Chondrocyte (in vitro differentiated cells): ENCODE measurements at regions not wholly inside any gene's neighbourhood (a gene's known extent, or its start where the extent isn't known, plus 50 kb on each side); places are given as distances from the start of the nearest gene placed in this dataset.

Source experiments
- DNase-seq: peaks from one replicate; pipeline ENCODE4 v3.0.0; 2021; ENCODE audit warnings: mixed read lengths, low spot score
- H3K27ac Mint-ChIP-seq: one replicate; pipeline ENCODE4 v1.8.0; 2021; ENCODE audit warnings: mild to moderate bottlenecking, moderate library complexity, mixed read lengths; ENCODE audit not compliant: unreplicated experiment
- H3K27me3 Mint-ChIP-seq: 2 replicates; pipeline ENCODE4 v1.8.0; 2021; ENCODE audit warnings: low read depth, mixed read lengths
- H3K36me3 Mint-ChIP-seq: 2 replicates; pipeline ENCODE4 v1.8.0; 2021; ENCODE audit warnings: low read depth, mixed read lengths
- H3K4me1 Mint-ChIP-seq: 2 replicates; pipeline ENCODE4 v1.8.0; 2021; ENCODE audit warnings: low read depth, mild to moderate bottlenecking, mixed read lengths
- H3K4me3 Mint-ChIP-seq: one replicate; pipeline ENCODE4 v1.8.0; 2021; ENCODE audit warnings: mild to moderate bottlenecking, moderate library complexity, mixed read lengths; ENCODE audit not compliant: unreplicated experiment
- H3K9me3 Mint-ChIP-seq: 2 replicates; pipeline ENCODE4 v1.8.0; 2021; ENCODE audit warnings: low read depth, mixed read lengths
- CTCF ChIP-seq: fragments of 200-600 bp; sonication (generic); IDR thresholded peaks from 2 replicates; pipeline ENCODE4 v1.5.0; 2021; ENCODE audit warnings: antibody characterized with exemption, mild to moderate bottlenecking, moderate library complexity

GRCh38 chr14:98269533-98269932, 1002.5 kb downstream of the BCL11B start:
- H3K36me3 Mint-ChIP-seq: no peaks in the 10 kb centered on the region
- peaks cover 17% of the 10 kb centered on the region for H3K9me3 Mint-ChIP-seq
- DNase-seq: no peak
- no peaks in the 10 kb centered on the region for H3K4me1 Mint-ChIP-seq
- H3K27me3 Mint-ChIP-seq: no peaks in the 10 kb centered on the region
- no peak overlapping the region for H3K4me3 Mint-ChIP-seq
- no peak for TF ChIP-seq CTCF
- no peak overlapping the region for H3K27ac Mint-ChIP-seq

DNA sequence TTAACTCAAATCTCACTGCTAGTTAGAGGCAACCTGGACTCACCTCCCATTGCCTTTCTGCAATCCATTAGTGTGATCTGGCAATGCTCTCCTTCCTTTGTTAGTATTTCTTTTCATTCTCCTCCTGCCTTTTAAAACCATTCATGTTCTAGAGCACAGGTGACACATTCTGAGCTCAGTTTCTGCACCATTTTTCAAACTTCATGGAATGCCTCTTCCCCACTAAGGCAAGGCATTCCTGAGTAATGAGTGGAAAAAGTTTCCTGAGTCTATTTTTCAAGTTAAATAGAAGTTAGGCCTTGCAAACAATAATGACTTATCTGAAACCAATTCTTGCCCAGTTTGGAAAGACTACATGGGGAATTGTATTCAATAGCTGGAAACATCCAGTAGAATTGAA, 1001.8 kb downstream of the BCL11B start:
- Mint-ChIP-seq H3K27ac (no peak overlapping the region), H3K36me3 (no peaks in the 10 kb centered on the region), H3K27me3 (no peaks in the 10 kb centered on the region), H3K4me3 (no peak overlapping the region), H3K9me3 (peaks cover 18% of the 10 kb centered on the region), H3K4me1 (no peaks in the 10 kb centered on the region)
- DNase-seq: no peak
- TF ChIP-seq CTCF: no peak

GRCh38 chr14:98274596-98274995, 997.4 kb downstream of the BCL11B start:
- H3K4me1 Mint-ChIP-seq: no peaks in the 10 kb centered on the region
- no peak overlapping the region for H3K27ac Mint-ChIP-seq
- no peaks in the 10 kb centered on the region for H3K27me3 Mint-ChIP-seq
- no peak for DNase-seq
- H3K4me3 Mint-ChIP-seq: no peak overlapping the region
- TF ChIP-seq CTCF: no peak
- peaks cover 16% of the 10 kb centered on the region for H3K9me3 Mint-ChIP-seq
- H3K36me3 Mint-ChIP-seq: no peaks in the 10 kb centered on the region

DNA sequence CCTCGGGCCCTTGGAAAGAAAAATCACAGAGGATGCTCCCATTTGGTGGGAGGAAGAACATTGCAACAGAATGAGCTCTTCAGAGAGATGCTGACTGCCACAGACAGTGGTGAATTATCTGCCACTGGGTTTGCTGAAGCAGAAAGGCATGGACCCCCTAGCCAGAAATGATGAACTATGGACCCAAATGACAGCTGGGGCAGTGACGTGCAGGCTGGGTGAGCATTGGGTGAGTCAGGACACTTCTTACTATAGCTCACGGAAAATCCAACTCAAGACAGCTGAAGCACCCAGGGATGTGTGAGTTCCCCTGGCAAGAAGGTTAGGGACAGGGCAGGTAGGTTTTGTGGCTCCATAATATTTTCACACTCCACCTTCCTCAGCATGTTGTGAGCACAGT, 993.2 kb downstream of the BCL11B start:
- no peak for DNase-seq
- Mint-ChIP-seq H3K27me3 (no peaks in the 10 kb centered on the region), H3K36me3 (no peaks in the 10 kb centered on the region), H3K9me3 (peaks cover 15% of the 10 kb centered on the region), H3K4me1 (no peaks in the 10 kb centered on the region), H3K4me3 (no peak overlapping the region), H3K27ac (no peak overlapping the region)
- TF ChIP-seq CTCF: no peak

GRCh38 chr14:98280436-98280835, 991.6 kb downstream of the BCL11B start:
- Mint-ChIP-seq H3K9me3 (peaks cover 18% of the 10 kb centered on the region), H3K27me3 (no peaks in the 10 kb centered on the region), H3K36me3 (no peaks in the 10 kb centered on the region), H3K4me1 (no peaks in the 10 kb centered on the region), H3K27ac (no peak overlapping the region), H3K4me3 (no peak overlapping the region)
- no peak for DNase-seq
- TF ChIP-seq CTCF: no peak
